ENCODE measurements at regions not wholly inside any gene's neighbourhood (a gene's known extent, or its start where the extent isn't known, plus 50 kb on each side); places are given as distances from the start of the nearest gene placed in this dataset.

DNA sequence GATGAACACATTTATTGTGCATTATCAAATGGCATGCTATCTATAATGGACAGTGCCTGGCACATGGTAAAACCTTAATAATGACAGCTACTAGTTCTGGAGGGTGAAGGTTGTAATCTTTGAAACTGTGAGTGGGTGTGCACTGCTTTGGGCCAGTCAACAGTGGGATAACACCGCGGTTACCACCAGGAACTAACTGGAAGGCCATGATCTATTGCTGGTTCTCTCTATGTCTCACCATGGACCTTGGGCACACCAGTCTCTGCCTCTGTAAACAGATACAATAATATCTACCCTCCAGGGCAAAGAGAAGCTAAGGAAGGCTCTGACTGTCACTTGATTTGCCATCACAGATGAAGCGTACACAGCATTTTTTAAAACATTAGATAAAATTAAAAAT lies 198.6 kb upstream of the ESRRG start:
- no peak for DNase-seq (ENCODE audit: low read depth)
- TF ChIP-seq, protein P1, sequence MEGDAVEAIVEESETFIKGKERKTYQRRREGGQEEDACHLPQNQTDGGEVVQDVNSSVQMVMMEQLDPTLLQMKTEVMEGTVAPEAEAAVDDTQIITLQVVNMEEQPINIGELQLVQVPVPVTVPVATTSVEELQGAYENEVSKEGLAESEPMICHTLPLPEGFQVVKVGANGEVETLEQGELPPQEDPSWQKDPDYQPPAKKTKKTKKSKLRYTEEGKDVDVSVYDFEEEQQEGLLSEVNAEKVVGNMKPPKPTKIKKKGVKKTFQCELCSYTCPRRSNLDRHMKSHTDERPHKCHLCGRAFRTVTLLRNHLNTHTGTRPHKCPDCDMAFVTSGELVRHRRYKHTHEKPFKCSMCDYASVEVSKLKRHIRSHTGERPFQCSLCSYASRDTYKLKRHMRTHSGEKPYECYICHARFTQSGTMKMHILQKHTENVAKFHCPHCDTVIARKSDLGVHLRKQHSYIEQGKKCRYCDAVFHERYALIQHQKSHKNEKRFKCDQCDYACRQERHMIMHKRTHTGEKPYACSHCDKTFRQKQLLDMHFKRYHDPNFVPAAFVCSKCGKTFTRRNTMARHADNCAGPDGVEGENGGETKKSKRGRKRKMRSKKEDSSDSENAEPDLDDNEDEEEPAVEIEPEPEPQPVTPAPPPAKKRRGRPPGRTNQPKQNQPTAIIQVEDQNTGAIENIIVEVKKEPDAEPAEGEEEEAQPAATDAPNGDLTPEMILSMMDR (IDR thresholded peaks at IDR 0.05; ENCODE audit: insufficient read depth, low read length), result no peak
- no peak overlapping the region for H3K4me3 ChIP-seq (ENCODE audit: low read depth, low read length)

- DNase-seq (ENCODE audit: low read depth), result no peak
- TF ChIP-seq, protein P1 (IDR thresholded peaks at IDR 0.05; ENCODE audit: insufficient read depth, low read length), result no peak
- H3K4me3 ChIP-seq (ENCODE audit: low read depth, low read length), result no peak overlapping the region
Measured at GRCh38 chr1:216919060-216919970, 196.1 kb upstream of the ESRRG start.

- no peak for DNase-seq (ENCODE audit: low read depth)
- TF ChIP-seq, protein P1 (IDR thresholded peaks at IDR 0.05; ENCODE audit: insufficient read depth, low read length), result no peak
- no peak overlapping the region for H3K4me3 ChIP-seq (ENCODE audit: low read depth, low read length)
Measured at GRCh38 chr1:216916890-216917438, 193.7 kb upstream of the ESRRG start.

GRCh38 chr1:216914974-216915373 lies 191.7 kb upstream of the ESRRG start:
- DNase-seq (ENCODE audit: low read depth), result no peak
- TF ChIP-seq, protein P1 (IDR thresholded peaks at IDR 0.05; ENCODE audit: insufficient read depth, low read length), result no peak
- H3K4me3 ChIP-seq (ENCODE audit: low read depth, low read length), result no peak overlapping the region

GRCh38 chr1:216913976-216914375 lies 190.7 kb upstream of the ESRRG start:
- no peak for DNase-seq (ENCODE audit: low read depth)
- TF ChIP-seq, protein P1 (IDR thresholded peaks at IDR 0.05; ENCODE audit: insufficient read depth, low read length), result no peak
- H3K4me3 ChIP-seq (ENCODE audit: low read depth, low read length), result no peak overlapping the region

GRCh38 chr1:216910081-216910840 lies 187.0 kb upstream of the ESRRG start:
- no peak for DNase-seq (ENCODE audit: low read depth)
- no peak overlapping the region for H3K4me3 ChIP-seq (ENCODE audit: low read depth, low read length)
- TF ChIP-seq, protein P1 (IDR thresholded peaks at IDR 0.05; ENCODE audit: insufficient read depth, low read length), result no peak
